Adrenal gland (tissue), 9 donors: ENCODE measurements at regions not wholly inside any gene's neighbourhood (a gene's known extent, or its start where the extent isn't known, plus 50 kb on each side); places are given as distances from the start of the nearest gene placed in this dataset.

Source experiments
- DNase-seq, 7 donors: peaks; one replicate each; pipeline ENCODE4 v3.0.0-alpha.2; 2019 to 2020
- H3K27ac ChIP-seq, 5 donors: fragments of 200-600 bp; sonication (generic) in 4 of 5; 1 replicate in 3 of 5; 2 replicates in 2 of 5; pipeline versions ENCODE4 v1.5.1 to v1.8.0; 2016 to 2020; ENCODE audit warnings: mild to moderate bottlenecking in 1 of 5
- H3K27me3 ChIP-seq: fragments of 200-600 bp; 2 replicates; pipeline ENCODE4 v1.8.0; 2021
- H3K36me3 ChIP-seq, 2 donors: fragments of 200-600 bp; replicated peaks in 1 of 2; 1 replicate in 1 of 2; 2 replicates in 1 of 2; pipeline versions ENCODE4 v1.5.1 to v1.8.0; 2018 to 2022
- H3K4me1 ChIP-seq, 2 donors: fragments of 200-600 bp; replicated peaks in 1 of 2; 1 replicate in 1 of 2; 2 replicates in 1 of 2; pipeline versions ENCODE4 v1.5.1 to v1.8.0; 2018 to 2021
- H3K4me3 ChIP-seq, 4 donors: fragments of 200-600 bp; sonication (generic) in 3 of 4; one replicate each; pipeline ENCODE4 v1.5.1; 2016 to 2018
- H3K9me3 ChIP-seq, 3 donors: fragments of 200-600 bp; sonication (generic) in 1 of 3; replicated peaks in 1 of 3; 1 replicate in 2 of 3; 2 replicates in 1 of 3; pipeline versions ENCODE4 v1.5.1 to v1.8.0; 2016 to 2021
- POLR2A ChIP-seq, 2 donors: fragments of 450-650 bp; IDR thresholded peaks; one replicate each; pipeline ENCODE4 v1.6.1; 2017; ENCODE audit warnings: antibody characterized with exemption in 2 of 2, mild to moderate bottlenecking in 2 of 2, moderate library complexity in 1 of 2
- WGBS, 4 donors: extraction: QIAGEN DNeasy Blood & Tissue Kit in 2 of 4; methylation state at CpG; one replicate each; pipeline versions ENCODE4 v1.1.5 to v1.1.7; 2013 to 2017; 5-methylcytosine and 5-hydroxymethylcytosine counted together
- intact Hi-C, 2 donors: fragments of 100-400 bp; cut with DNase I; formaldehyde crosslinking; loops; one replicate each; pipeline versions ENCODE4 v1.14.1 to v1.15.0; 2022 to 2023
- TF ChIP-seq, protein P1 (sequence below), 6 experiments: fragments of 450-650 bp in 4 of 6; fragments of 200-600 bp in 2 of 6; sonication (generic) in 1 of 6; IDR thresholded peaks; 1 replicate in 5 of 6; 2 replicates in 1 of 6; pipeline versions ENCODE4 v1.5.1 to v1.8.0; 2016 to 2021; ENCODE audit warnings: antibody characterized with exemption in 6 of 6, mild to moderate bottlenecking in 2 of 6, moderate library complexity in 1 of 6
- donor health status: healthy with polysubstance abuse.
- donor health status: Bipolar disorder and iron deficiency.
- donor health status: DM: yes; HTN: yes; CAD: no.
- donor health status: DM: no; HTN: no; CAD: no.
- donor health status: DM: no; HTN: no; CAD: no.

DNA sequence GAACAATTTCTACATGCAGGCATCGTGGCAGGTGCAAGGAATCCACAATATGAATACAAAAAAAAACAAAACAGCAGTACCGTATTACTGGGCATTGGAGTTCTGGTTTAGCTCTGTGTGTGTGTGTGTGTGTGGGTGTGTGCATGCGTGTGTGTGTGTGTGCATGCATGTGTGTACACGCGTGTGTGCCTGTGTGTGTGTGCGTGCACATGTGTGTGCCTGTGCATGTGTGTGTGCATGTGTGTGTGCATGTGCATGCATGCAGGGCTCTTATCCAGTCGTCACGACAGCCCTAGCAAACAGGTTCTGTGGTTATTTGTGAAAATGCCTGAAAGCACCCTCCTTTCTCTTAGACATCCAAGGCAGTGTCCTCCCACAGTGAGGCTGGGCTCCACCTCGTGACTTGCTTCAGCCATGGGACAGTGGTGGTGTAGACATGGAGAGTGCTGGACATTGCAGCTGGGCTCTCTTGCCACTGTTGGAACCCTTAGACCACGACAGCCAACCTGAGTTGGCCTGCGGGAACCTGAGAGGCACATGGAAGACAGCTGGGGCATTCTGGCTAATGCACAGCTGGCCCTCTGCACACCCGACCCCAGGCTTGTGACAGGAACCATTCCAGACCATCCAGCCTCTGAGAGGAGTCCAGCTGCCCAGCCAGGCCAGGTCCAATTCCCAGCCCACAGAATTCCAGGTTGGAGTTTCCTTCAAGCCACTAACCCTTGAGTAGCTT lies 173.4 kb upstream of the SHH start:
- TF ChIP-seq, protein P1, sequence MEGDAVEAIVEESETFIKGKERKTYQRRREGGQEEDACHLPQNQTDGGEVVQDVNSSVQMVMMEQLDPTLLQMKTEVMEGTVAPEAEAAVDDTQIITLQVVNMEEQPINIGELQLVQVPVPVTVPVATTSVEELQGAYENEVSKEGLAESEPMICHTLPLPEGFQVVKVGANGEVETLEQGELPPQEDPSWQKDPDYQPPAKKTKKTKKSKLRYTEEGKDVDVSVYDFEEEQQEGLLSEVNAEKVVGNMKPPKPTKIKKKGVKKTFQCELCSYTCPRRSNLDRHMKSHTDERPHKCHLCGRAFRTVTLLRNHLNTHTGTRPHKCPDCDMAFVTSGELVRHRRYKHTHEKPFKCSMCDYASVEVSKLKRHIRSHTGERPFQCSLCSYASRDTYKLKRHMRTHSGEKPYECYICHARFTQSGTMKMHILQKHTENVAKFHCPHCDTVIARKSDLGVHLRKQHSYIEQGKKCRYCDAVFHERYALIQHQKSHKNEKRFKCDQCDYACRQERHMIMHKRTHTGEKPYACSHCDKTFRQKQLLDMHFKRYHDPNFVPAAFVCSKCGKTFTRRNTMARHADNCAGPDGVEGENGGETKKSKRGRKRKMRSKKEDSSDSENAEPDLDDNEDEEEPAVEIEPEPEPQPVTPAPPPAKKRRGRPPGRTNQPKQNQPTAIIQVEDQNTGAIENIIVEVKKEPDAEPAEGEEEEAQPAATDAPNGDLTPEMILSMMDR (IDR thresholded peaks at IDR 0.05), result no peak
- TF ChIP-seq POLR2A (IDR thresholded peaks at IDR 0.05), result no peak
- WGBS, 4 donors, result 85 to 87% (median 86%) methylated on average over 9 to 12 of the region's 12 CpGs
- Histone ChIP-seq H3K4me1 (no peaks in the 10 kb centered on the region), H3K36me3 (no peaks in the 10 kb centered on the region), H3K27ac (no peak overlapping the region), H3K4me3 (no peak overlapping the region), H3K9me3 (no peaks in the 10 kb centered on the region), H3K27me3 (no peaks in the 10 kb centered on the region)
- peak in 2 of 7 donors; percentile 1 to 21 for DNase-seq
- intact Hi-C loops, result no loop called here

DNA sequence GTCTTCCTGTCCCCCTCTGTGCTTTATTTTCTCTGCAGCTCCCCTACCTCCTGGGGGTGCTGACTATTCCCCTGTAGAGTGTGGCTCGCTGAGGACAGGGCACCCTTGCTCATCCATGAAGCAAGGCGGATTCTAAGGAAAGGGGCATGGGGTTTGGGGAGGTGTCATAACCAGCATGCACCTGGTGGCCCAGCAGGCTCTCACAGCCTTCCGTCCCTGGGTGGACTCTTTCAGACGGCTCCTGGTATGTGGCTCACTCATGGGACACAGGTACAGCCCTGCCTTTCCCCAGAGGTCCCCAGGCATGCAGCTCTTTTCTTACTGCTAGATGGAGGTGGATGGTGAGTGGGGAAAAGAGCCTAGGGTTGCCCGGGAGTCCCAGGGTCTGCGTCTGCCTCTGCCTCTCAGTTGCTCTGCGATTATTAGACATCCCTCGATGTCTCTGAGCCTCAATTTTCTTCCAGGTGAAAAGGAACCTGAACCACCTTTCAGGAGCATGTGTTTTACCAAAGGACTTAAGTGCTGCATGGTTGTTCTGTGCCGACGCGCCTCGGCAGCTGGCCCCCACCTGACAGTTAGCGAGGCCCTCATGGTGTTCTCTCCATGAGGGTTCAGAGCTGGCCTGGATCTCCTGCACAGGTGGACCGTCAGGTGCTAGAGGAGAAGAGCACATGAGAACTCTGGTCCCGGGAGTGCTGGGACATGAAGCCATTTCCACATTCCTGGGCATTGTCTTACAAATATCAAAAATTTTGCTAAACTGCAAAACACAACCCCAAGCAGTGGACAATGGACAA lies 172.5 kb upstream of the SHH start:
- DNase-seq, result peak in 4 of 7 donors; percentile 4 to 14 (median 6)
- no peak overlapping the region for H3K4me3 ChIP-seq
- no peaks in the 10 kb centered on the region for H3K9me3 ChIP-seq
- H3K27ac ChIP-seq, result no peak overlapping the region
- WGBS, 4 donors, result 89 to 94% (median 92%) methylated on average over 10 to 15 of the region's 15 CpGs
- H3K4me1 ChIP-seq, result no peaks in the 10 kb centered on the region
- H3K36me3 ChIP-seq, result no peaks in the 10 kb centered on the region
- TF ChIP-seq, protein P1 (IDR thresholded peaks at IDR 0.05), result no peak
- TF ChIP-seq POLR2A (IDR thresholded peaks at IDR 0.05), result no peak
- H3K27me3 ChIP-seq, result no peaks in the 10 kb centered on the region
- intact Hi-C loops, result no loop called here

DNA sequence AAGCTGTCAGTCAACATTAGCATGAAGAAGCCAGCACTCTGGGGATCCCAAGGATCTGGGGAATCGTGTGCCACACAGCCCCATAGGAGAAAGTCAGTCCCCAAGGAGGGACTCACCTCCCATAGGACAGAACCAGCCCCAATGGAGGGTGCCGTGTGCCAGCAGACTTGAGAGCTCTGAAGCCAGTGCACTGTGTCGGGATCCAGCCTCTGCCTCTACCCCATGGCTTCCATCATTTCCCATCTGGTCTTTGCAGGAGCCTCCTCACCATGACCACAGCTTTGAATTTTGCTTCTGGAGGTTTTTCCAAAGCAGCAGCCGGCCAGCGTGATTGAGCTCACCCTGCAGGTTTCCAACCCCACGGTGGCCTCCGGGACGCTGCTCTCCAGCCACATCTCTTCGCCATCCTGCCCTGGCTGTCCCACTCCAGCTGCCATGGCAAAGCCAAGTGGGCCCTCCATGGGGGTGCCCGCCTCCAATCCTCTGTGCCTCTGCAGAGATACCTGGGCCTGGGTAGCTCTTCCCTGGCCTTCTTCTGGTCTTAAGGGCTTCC lies 171.8 kb upstream of the SHH start:
- Histone ChIP-seq H3K9me3 (no peaks in the 10 kb centered on the region), H3K4me1 (no peaks in the 10 kb centered on the region), H3K27me3 (no peaks in the 10 kb centered on the region), H3K36me3 (no peaks in the 10 kb centered on the region), H3K4me3 (no peak overlapping the region), H3K27ac (no peak overlapping the region)
- TF ChIP-seq, protein P1 (IDR thresholded peaks at IDR 0.05), result no peak
- no peak for TF ChIP-seq POLR2A (IDR thresholded peaks at IDR 0.05)
- WGBS, 4 donors, result 78 to 88% (median 86%) methylated on average over 9 to 10 of the region's 10 CpGs
- peak in 2 of 7 donors; percentile 6 to 8 for DNase-seq
- intact Hi-C loops, result no loop called here

DNA sequence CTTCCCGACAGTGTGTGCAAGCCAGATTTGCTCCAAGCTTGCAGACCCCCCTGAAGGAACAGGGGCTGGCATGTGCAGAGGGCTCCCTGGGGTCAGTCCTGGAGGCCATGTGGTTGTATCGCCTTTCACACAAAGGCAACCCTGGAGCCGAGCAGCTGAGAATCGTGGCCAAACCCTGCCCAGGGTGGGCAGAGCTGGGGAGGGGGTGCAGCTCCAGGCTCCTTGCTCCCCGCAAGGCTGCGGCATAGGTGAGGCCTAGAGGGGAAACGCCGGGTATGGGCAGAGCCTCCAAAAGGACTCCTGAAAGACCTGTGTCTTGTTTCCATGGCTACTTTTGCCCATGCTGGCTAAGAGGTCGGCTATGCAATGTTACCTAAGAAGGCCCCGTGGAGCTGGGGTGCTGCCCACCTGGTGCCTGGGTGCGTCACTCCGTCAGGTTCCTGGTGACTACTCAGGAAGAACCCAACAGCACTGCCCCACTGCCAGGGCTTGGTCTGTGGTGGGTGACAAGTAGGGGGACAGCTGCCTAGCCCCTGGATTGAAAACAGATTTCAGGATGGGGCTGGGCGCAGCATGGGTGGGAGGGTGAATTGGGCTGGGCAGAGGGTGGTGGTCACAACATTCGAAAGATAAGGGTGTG lies 171.0 kb upstream of the SHH start:
- Histone ChIP-seq H3K4me3 (no peak overlapping the region), H3K4me1 (no peaks in the 10 kb centered on the region), H3K27ac (no peak overlapping the region), H3K9me3 (no peaks in the 10 kb centered on the region), H3K36me3 (no peaks in the 10 kb centered on the region), H3K27me3 (no peaks in the 10 kb centered on the region)
- TF ChIP-seq, protein P1 (IDR thresholded peaks at IDR 0.05), result no peak
- no peak for TF ChIP-seq POLR2A (IDR thresholded peaks at IDR 0.05)
- peak in 4 of 7 donors; percentile 3 to 21 (median 8) for DNase-seq
- intact Hi-C loops, result no loop called here
- 81 to 89% (median 84%) methylated on average over 11 to 14 of the region's 14 CpGs for WGBS, 4 donors
